ENCODE measurements at regions not wholly inside any gene's neighbourhood (a gene's known extent, or its start where the extent isn't known, plus 50 kb on each side); places are given as distances from the start of the nearest gene placed in this dataset.
A peak's percentile ranks its signal among the peaks of the same experiment; 100 is the strongest.

DNA sequence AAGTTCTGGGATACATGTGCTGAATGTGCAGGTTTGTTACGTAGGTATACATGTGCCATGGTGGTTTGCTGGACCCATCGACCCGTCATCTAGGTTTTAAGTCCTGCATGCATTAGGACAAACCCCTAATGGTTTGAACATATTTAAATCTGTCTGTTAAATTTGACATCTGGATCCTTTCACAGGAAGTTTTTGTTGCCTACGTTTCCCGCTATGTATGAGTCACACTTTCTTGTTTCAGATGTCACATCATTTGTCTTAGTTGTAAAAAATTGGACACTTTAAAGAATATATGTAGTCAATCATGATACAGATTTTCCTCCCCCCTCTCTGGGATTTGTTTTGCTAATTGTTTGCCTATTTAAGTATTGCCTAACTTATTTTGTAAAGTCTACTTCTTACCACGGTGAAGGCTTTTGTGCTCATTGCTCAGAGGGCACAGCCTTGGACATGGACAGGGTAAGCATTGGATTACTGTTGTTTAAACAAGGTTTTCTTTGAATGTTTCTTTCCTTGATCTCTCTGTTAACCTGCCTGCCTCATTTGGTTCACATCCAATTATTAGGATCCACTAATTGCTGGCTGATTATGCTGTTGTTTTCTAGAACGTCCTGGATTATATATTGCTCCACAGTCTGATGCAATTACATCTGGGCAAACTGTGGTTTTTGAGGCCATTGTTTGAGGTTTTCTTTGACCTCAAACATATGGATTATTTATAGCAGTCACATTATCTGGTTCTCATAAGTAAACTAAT, 1441.4 kb downstream of the AACS start:
- TF ChIP-seq POLR2A (IDR thresholded peaks at IDR 0.05; ENCODE audit: extremely low read depth, insufficient read length) (no peak), MYC (IDR thresholded peaks at IDR 0.05; ENCODE audit: low read depth, low read length) (no peak)
- TF ChIP-seq, protein P1, sequence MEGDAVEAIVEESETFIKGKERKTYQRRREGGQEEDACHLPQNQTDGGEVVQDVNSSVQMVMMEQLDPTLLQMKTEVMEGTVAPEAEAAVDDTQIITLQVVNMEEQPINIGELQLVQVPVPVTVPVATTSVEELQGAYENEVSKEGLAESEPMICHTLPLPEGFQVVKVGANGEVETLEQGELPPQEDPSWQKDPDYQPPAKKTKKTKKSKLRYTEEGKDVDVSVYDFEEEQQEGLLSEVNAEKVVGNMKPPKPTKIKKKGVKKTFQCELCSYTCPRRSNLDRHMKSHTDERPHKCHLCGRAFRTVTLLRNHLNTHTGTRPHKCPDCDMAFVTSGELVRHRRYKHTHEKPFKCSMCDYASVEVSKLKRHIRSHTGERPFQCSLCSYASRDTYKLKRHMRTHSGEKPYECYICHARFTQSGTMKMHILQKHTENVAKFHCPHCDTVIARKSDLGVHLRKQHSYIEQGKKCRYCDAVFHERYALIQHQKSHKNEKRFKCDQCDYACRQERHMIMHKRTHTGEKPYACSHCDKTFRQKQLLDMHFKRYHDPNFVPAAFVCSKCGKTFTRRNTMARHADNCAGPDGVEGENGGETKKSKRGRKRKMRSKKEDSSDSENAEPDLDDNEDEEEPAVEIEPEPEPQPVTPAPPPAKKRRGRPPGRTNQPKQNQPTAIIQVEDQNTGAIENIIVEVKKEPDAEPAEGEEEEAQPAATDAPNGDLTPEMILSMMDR (IDR thresholded peaks at IDR 0.05; ENCODE audit: low read depth, low read length): no peak
- TF ChIP-seq, protein P2, sequence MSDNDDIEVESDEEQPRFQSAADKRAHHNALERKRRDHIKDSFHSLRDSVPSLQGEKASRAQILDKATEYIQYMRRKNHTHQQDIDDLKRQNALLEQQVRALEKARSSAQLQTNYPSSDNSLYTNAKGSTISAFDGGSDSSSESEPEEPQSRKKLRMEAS (IDR thresholded peaks at IDR 0.05; ENCODE audit: low read depth, low read length): no peak
- H3K4me3 ChIP-seq (ENCODE audit: low read depth, low read length): no peak overlapping the region
- peak; percentile 25 for DNase-seq (ENCODE audit: low read depth)

DNA sequence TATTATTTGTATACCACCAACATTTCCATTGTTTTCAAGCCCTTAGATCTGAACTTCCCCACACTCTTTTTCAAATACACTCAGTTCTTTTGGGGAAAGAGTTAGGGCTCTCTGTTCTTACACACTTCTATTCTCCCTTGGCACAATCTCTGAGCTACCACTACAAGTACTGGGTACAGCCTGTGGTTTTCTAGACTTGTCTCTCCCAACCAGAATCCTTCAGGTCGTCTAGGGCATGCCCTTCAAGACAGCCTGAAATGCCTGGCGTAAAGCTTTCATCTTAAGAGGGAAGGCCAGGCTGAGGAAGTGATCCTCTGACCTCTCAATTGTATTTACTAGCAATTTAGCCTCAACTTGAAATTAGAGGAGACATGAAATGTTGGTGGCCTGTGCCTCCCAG, 1442.0 kb downstream of the AACS start:
- no peak for DNase-seq (ENCODE audit: low read depth)
- no peak for TF ChIP-seq MYC (IDR thresholded peaks at IDR 0.05; ENCODE audit: low read depth, low read length)
- no peak for TF ChIP-seq POLR2A (IDR thresholded peaks at IDR 0.05; ENCODE audit: extremely low read depth, insufficient read length)
- TF ChIP-seq, protein P1 (IDR thresholded peaks at IDR 0.05; ENCODE audit: low read depth, low read length): no peak
- TF ChIP-seq, protein P2 (IDR thresholded peaks at IDR 0.05; ENCODE audit: low read depth, low read length): no peak
- H3K4me3 ChIP-seq (ENCODE audit: low read depth, low read length): no peak overlapping the region

DNA sequence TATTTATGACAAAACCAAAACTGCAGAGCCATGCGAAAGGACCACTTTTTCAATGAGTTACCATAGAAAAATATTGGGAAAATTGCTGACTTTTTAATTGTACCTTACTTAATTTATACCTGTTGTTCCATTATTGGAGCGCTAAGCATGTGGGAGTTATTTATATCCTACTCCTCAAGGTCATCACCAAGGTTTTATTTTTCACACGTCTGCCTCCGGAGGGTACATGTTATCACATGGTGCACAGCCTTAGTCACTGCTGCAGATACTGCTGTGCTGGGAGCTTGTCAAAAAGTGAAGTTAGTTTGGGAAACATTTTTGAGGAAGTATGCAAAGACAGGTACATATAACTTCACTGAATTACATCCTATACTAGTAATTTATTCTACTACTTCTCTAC, 1444.3 kb downstream of the AACS start:
- TF ChIP-seq POLR2A (IDR thresholded peaks at IDR 0.05; ENCODE audit: extremely low read depth, insufficient read length): no peak
- TF ChIP-seq MYC (IDR thresholded peaks at IDR 0.05; ENCODE audit: low read depth, low read length): no peak
- TF ChIP-seq, protein P1 (IDR thresholded peaks at IDR 0.05; ENCODE audit: low read depth, low read length): no peak
- TF ChIP-seq, protein P2 (IDR thresholded peaks at IDR 0.05; ENCODE audit: low read depth, low read length): no peak
- no peak for DNase-seq (ENCODE audit: low read depth)
- no peak overlapping the region for H3K4me3 ChIP-seq (ENCODE audit: low read depth, low read length)

DNA sequence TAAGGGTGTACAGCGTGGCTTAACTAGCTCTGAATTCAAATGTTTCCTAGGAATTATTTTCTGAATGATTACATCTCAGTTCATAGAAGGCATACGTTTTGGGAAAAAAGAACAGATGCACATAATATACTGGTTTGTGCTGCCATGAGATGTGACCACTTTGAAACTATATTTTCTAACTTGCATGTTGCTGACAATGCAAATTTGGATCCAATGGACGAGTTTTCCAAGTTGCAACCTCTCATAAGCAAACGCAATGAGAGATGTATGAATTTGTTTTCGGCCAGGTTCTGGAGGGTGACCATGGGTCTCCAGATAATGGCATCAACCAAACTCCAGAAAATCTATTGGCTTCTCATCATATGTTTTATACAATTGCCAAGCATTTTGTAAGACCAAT, 1445.4 kb downstream of the AACS start:
- DNase-seq (ENCODE audit: low read depth): no peak
- no peak for TF ChIP-seq MYC (IDR thresholded peaks at IDR 0.05; ENCODE audit: low read depth, low read length)
- TF ChIP-seq, protein P2 (IDR thresholded peaks at IDR 0.05; ENCODE audit: low read depth, low read length): no peak
- TF ChIP-seq, protein P1 (IDR thresholded peaks at IDR 0.05; ENCODE audit: low read depth, low read length): no peak

DNA sequence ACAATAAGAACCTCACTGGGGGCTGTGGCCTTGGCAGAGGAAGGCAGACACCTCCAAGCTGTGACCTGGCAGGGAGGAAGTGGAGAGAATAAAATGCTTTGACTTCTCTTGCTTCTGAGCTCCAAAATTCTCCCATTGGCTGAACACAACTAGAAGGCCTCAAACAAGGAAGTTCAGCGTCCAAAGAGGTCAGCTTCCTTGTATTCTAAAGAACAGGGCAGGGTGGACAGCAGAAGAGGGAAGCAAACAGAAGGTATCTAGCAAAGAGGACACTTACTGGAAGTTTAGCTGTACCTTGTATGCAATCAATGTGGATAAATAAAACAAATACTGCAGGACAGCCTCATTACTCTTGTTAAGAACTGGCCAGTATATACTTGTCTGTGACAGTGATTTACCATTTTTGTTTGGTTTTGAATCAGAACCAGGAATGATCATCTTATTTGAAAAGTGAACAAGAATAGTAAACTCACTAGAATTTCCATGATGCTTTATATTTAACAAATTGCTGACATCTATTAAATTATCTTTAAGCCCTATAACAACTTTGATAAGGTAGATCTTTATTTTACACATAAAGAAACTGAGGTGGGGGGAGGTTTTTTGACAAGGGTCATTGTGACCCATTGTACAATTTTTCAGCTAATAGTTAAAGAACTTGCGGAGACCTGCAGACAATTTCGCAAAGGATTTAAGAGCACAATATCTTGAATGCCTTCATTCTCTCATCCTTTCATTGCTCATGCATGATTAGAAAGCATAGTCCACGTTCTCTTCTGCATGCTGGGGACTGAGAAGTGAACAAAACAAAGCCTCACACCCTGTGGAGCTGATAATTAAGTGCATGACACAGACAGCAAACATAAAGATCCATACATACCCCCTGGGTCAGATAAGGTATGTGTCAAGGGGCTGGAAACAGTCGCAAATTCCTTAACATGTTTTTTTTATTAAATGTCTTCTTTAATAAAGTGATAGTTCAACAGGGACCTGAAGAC, 1448.0 kb downstream of the AACS start:
- H3K4me3 ChIP-seq (ENCODE audit: low read depth, low read length): no peak overlapping the region
- no peak for DNase-seq (ENCODE audit: low read depth)
- TF ChIP-seq, protein P1 (IDR thresholded peaks at IDR 0.05; ENCODE audit: low read depth, low read length): no peak
- TF ChIP-seq, protein P2 (IDR thresholded peaks at IDR 0.05; ENCODE audit: low read depth, low read length): no peak
- no peak for TF ChIP-seq MYC (IDR thresholded peaks at IDR 0.05; ENCODE audit: low read depth, low read length)
- TF ChIP-seq POLR2A (IDR thresholded peaks at IDR 0.05; ENCODE audit: extremely low read depth, insufficient read length): no peak

More for the DNA sequence above, 1445.4 kb downstream of the AACS start:
- no peak overlapping the region for H3K4me3 ChIP-seq (ENCODE audit: low read depth, low read length)
